ENCODE measurements at regions not wholly inside any gene's neighbourhood (a gene's known extent, or its start where the extent isn't known, plus 50 kb on each side); places are given as distances from the start of the nearest gene placed in this dataset.

DNA sequence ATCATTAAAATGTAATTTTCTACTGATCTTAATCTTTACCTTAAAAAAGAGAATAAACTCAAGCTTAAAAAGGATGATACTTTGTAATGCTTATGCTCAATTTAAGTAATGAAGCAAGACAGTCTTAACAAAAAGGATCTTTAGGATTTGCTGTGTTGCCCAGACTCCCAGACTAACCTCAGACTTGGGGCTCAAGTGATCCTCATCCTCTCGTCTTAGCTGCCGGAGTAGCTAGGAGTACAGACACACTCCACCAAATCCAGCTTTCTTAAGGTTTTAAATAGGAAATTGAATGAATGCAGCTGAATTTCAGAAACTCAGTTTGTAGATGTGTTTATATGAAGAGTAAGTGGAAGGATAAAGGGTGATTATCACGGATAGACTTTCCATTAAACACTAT, 400.5 kb upstream of the DAB2 start:
- no peak overlapping the region for H3K4me3 Mint-ChIP-seq
- H3K9me3 Mint-ChIP-seq (ENCODE audit: low read depth) = no peaks in the 10 kb centered on the region
- CTCF ChIA-PET = interaction anchor here (1.6 kb wide), 1 partner anchor 10 kb away, joined by 3 read pairs; no protein-coding TSS in a partner anchor
- no peak overlapping the region for H3K27ac Mint-ChIP-seq
- no peaks in the 10 kb centered on the region for H3K36me3 Mint-ChIP-seq
- H3K27me3 Mint-ChIP-seq = peaks cover 3% of the 10 kb centered on the region
- ATAC-seq (no peak), DNase-seq (no peak)
- no peaks in the 10 kb centered on the region for H3K4me1 Mint-ChIP-seq

- Mint-ChIP-seq H3K36me3 (no peaks in the 10 kb centered on the region), H3K4me1 (no peaks in the 10 kb centered on the region), H3K27ac (no peak overlapping the region), H3K9me3 (ENCODE audit: low read depth) (no peaks in the 10 kb centered on the region), H3K4me3 (no peak overlapping the region), H3K27me3 (peaks cover 4% of the 10 kb centered on the region)
- DNase-seq (no peak), ATAC-seq (no peak)
- CTCF ChIA-PET = no interaction called here
These were observed 397.2 kb upstream of the DAB2 start for GRCh38 chr5:39822020-39822419.

- Mint-ChIP-seq H3K27ac (no peak overlapping the region), H3K4me3 (no peak overlapping the region), H3K27me3 (peaks cover 9% of the 10 kb centered on the region), H3K36me3 (no peaks in the 10 kb centered on the region), H3K9me3 (ENCODE audit: low read depth) (no peaks in the 10 kb centered on the region), H3K4me1 (no peaks in the 10 kb centered on the region)
- DNase-seq = no peak
- ATAC-seq = no peak
- CTCF ChIA-PET = no interaction called here
These were observed 392.1 kb upstream of the DAB2 start for GRCh38 chr5:39816866-39817265.

DNA sequence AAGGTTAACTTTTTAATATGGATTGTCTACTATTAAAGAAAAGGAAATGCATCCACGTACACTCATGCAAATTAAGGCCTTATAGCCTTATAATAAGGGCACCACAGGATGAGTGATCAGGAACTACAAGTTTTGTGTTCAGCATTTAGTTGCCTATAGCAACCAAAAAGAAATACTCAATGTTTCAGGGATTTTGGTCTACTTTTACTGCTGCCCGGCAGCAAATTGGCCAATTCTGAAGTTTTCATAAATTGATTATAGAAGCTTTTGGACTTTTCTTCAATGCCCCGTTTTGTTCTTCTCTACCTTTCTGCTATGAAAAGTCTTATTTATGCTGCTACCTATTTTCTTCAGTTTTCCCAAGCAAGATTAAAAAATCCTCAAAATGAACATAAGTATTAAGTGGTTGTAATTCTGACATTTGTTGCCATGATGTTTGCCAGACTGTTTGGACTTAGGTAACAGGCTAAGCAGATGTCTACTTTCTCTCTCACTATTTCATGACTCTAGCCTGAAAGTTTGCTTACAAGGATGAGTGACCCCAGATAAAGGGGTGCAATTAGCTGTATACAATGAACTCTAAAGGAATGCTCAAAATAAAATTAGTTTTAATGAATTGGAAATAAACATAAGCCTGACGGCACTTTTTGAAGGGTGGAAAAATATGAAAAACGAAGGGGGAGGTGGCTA, 391.5 kb upstream of the DAB2 start:
- DNase-seq (no peak), ATAC-seq (no peak)
- Mint-ChIP-seq H3K4me3 (no peak overlapping the region), H3K9me3 (ENCODE audit: low read depth) (no peaks in the 10 kb centered on the region), H3K4me1 (no peaks in the 10 kb centered on the region), H3K27ac (no peak overlapping the region), H3K27me3 (peaks cover 8% of the 10 kb centered on the region), H3K36me3 (no peaks in the 10 kb centered on the region)
- CTCF ChIA-PET = no interaction called here

- H3K36me3 Mint-ChIP-seq = no peaks in the 10 kb centered on the region
- CTCF ChIA-PET = no interaction called here
- peaks cover 9% of the 10 kb centered on the region for H3K27me3 Mint-ChIP-seq
- no peak overlapping the region for H3K27ac Mint-ChIP-seq
- H3K4me3 Mint-ChIP-seq = no peak overlapping the region
- no peaks in the 10 kb centered on the region for H3K4me1 Mint-ChIP-seq
- ATAC-seq = no peak
- no peak for DNase-seq
- no peaks in the 10 kb centered on the region for H3K9me3 Mint-ChIP-seq (ENCODE audit: low read depth)
These were observed 390.9 kb upstream of the DAB2 start for GRCh38 chr5:39815711-39816110.

DNA sequence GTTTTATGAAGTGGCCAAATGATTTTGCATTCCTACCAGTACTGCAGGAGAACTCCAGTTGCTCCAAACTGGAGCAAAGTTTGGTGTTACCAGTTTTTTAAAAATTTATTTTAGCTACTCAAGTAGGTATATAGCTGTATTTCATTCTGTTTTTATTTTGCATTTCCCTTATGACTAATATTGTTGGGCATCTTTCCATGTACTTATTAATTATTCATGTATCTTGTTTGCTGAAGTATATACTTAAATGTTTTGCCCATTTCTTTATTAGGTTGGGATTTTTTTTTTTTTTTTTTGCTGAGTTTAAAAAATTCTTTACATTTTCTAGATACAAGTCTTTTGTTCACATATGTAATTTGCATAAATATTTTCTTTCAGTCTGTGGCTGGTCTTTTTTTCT, 386.6 kb upstream of the DAB2 start:
- no peak overlapping the region for H3K27ac Mint-ChIP-seq
- DNase-seq (no peak), ATAC-seq (no peak)
- no peak overlapping the region for H3K4me3 Mint-ChIP-seq
- H3K4me1 Mint-ChIP-seq = no peaks in the 10 kb centered on the region
- no peaks in the 10 kb centered on the region for H3K36me3 Mint-ChIP-seq
- H3K9me3 Mint-ChIP-seq (ENCODE audit: low read depth) = no peaks in the 10 kb centered on the region
- CTCF ChIA-PET = no interaction called here
- H3K27me3 Mint-ChIP-seq = peaks cover 5% of the 10 kb centered on the region

DNA sequence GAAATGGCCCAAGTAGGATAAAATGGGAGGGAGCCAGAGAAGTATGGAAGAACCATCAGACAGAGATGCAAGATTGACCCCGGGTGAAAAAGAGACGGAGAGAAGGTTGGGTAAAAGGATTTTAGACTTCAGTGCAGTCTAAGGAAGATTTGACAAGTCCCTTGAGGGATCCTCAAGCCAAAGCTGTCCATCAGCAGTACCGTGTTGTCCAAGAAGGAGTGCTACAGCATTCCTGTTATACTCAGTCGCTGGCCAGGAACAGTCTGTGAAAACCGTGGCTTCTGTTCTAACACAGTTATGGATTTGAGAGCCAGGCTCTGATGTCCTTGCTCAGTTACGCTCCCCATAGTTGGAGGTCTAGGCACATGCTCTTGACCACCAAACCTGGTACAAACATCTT, 383.9 kb upstream of the DAB2 start:
- DNase-seq (no peak), ATAC-seq (no peak)
- H3K27ac Mint-ChIP-seq = no peak overlapping the region
- H3K9me3 Mint-ChIP-seq (ENCODE audit: low read depth) = no peaks in the 10 kb centered on the region
- CTCF ChIA-PET = no interaction called here
- peaks cover 3% of the 10 kb centered on the region for H3K27me3 Mint-ChIP-seq
- H3K36me3 Mint-ChIP-seq = no peaks in the 10 kb centered on the region
- no peaks in the 10 kb centered on the region for H3K4me1 Mint-ChIP-seq
- H3K4me3 Mint-ChIP-seq = no peak overlapping the region

DNA sequence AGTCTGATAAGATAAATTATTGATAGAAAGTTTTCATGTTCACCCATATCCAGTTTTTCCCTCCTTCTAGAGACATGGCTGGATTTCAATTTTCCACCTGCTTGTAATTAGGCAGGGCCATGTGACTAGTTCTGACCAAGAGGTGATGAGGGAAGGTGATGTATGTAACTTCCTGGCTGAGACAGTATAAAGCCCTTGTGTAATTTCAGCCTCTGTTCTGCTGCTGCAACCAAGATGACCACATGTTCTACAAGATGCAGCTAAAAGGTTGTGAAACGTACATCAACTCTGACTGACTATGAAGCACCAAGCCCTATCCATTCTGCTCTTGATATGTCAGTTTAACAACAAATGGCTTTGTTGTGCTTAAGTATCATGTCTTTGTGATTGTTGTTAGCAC, 376.5 kb upstream of the DAB2 start:
- ATAC-seq (no peak), DNase-seq (no peak)
- Mint-ChIP-seq H3K27me3 (peaks cover 6% of the 10 kb centered on the region), H3K27ac (no peak overlapping the region), H3K4me3 (no peak overlapping the region), H3K36me3 (no peaks in the 10 kb centered on the region), H3K9me3 (ENCODE audit: low read depth) (no peaks in the 10 kb centered on the region), H3K4me1 (no peaks in the 10 kb centered on the region)
- CTCF ChIA-PET = no interaction called here

GRCh38 chr5:39800042-39800601, 375.3 kb upstream of the DAB2 start:
- CTCF ChIA-PET = no interaction called here
- H3K27ac Mint-ChIP-seq = no peak overlapping the region
- DNase-seq = no peak

GRCh38 chr5:39799242-39799641, 374.5 kb upstream of the DAB2 start:
- CTCF ChIA-PET = no interaction called here
- no peak for DNase-seq
- H3K4me3 Mint-ChIP-seq = no peak overlapping the region
- H3K9me3 Mint-ChIP-seq (ENCODE audit: low read depth) = no peaks in the 10 kb centered on the region
- no peak overlapping the region for H3K27ac Mint-ChIP-seq
- no peak for ATAC-seq
- H3K4me1 Mint-ChIP-seq = no peaks in the 10 kb centered on the region
- H3K27me3 Mint-ChIP-seq = peaks cover 6% of the 10 kb centered on the region
- H3K36me3 Mint-ChIP-seq = no peaks in the 10 kb centered on the region

More at GRCh38 chr5:39800042-39800601, 375.3 kb upstream of the DAB2 start:
- no peak overlapping the region for H3K4me3 Mint-ChIP-seq
- peaks cover 6% of the 10 kb centered on the region for H3K27me3 Mint-ChIP-seq
- no peaks in the 10 kb centered on the region for H3K36me3 Mint-ChIP-seq
- H3K4me1 Mint-ChIP-seq = no peaks in the 10 kb centered on the region
- H3K9me3 Mint-ChIP-seq (ENCODE audit: low read depth) = no peaks in the 10 kb centered on the region
- ATAC-seq = no peak

DNA sequence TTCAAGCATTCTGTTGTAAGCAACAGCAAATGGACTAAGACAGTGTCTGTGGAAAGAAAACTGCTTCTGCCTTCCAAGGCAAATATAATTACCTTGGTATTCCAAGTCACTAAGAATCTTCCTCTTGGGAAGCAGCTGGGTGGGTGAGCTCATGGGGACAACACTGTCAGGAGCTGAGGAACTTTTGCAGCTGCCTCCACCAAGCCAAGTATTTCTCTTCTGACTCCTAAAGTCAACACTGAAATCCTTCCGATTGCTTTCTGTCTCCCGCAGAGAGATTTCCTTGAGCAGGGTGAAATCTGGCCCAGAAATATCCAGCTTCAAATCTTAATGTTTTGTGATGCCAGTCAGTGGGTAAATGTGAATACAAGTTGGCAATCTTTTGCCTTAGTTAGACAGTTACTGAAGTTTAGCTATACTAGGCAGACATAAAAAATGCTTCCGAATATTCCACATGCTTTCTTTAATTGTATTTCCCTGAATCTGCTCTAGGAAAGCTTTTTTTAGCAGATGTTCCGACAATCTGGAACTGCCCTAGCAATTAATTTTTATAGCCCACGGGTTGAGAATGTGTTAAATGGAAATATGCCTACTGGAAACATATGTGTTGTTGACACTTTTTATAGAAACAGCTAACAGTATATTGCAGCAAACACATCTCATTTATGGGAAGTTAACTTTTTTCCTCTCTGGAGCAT, 369.9 kb upstream of the DAB2 start:
- no peak for DNase-seq
- no peak for ATAC-seq
- Mint-ChIP-seq H3K27ac (no peak overlapping the region), H3K9me3 (ENCODE audit: low read depth) (no peaks in the 10 kb centered on the region), H3K27me3 (peaks cover 6% of the 10 kb centered on the region), H3K4me3 (no peak overlapping the region), H3K36me3 (no peaks in the 10 kb centered on the region), H3K4me1 (no peaks in the 10 kb centered on the region)
- CTCF ChIA-PET = no interaction called here

DNA sequence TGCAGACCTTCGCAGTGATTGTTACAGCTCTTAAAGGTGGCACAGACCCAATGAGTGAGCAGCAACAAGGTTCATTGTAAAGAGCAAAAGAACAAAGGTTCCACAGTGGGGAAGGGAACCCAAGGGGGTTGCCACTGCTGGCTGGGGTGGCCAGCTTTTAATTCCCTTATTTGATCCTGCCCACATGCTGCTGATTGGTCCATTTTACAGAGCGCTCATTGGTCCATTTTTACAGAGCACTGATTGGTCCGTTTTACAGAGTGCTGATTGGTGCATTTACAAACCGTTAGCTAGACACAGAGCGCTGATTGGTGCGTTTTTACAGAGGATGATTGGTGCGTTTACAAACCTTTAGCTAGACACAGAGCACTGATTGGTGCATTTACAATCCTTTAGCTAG, 360.6 kb upstream of the DAB2 start:
- Mint-ChIP-seq H3K4me3 (no peak overlapping the region), H3K36me3 (no peaks in the 10 kb centered on the region), H3K9me3 (ENCODE audit: low read depth) (peaks cover 6% of the 10 kb centered on the region), H3K27ac (no peak overlapping the region), H3K27me3 (no peaks in the 10 kb centered on the region), H3K4me1 (no peaks in the 10 kb centered on the region)
- CTCF ChIA-PET = no interaction called here
- no peak for DNase-seq
- ATAC-seq = no peak

DNA sequence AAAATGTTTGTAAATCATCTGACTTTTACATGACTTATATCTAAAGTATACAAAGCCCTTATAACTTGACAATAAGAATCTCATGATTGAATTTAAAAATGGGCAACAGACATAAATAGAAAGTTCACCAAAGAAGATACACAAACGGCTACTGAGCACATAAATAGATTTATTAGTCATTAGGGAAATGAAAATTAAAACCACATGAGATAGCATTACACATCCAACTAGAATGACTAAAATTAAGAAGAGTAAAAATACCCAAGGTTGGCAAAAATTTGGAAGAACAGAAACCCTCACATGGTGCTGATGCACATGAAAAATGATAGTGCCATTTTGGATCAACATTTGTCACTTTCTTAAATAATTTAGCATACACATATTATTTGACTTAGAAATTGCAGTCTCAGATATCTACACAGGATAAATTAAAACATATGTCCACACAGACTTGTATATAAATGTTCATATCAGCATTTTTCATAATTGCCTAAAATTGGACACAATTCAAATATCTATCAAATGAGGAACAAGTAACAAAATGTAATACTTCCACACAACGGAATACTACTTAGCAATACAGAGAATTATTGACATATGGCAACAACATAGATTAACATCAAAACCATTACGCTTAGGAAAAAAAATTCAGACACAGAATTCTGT, 359.1 kb upstream of the DAB2 start:
- Mint-ChIP-seq H3K4me3 (no peak overlapping the region), H3K27ac (no peak overlapping the region), H3K27me3 (peaks cover 3% of the 10 kb centered on the region), H3K9me3 (ENCODE audit: low read depth) (peaks cover 6% of the 10 kb centered on the region), H3K36me3 (no peaks in the 10 kb centered on the region), H3K4me1 (no peaks in the 10 kb centered on the region)
- CTCF ChIA-PET = no interaction called here
- DNase-seq (no peak), ATAC-seq (no peak)

DNA sequence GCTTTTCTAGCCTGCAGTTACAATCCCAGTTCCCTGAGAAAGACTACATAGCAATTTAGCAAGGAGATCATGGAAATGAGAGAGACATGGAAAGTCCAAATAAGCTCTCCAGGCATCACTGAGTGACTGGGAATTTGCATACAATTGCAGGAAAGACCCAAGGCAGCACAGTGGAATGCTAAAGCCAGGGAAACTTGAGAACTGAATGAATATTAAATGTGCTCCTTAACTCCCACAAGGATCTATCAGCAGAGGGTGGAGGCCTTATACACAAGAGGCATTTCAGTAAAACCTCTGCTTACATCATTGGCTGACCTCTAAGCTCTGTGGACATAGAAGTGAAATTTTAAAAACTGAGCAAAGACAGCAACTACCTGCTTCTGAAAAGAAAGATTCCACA, 355.6 kb upstream of the DAB2 start:
- H3K36me3 Mint-ChIP-seq = no peaks in the 10 kb centered on the region
- H3K9me3 Mint-ChIP-seq (ENCODE audit: low read depth) = no peaks in the 10 kb centered on the region
- ATAC-seq = no peak
- no peak for DNase-seq
- H3K27me3 Mint-ChIP-seq = peaks cover 6% of the 10 kb centered on the region
- CTCF ChIA-PET = no interaction called here
- no peak overlapping the region for H3K27ac Mint-ChIP-seq
- no peak overlapping the region for H3K4me3 Mint-ChIP-seq
- no peaks in the 10 kb centered on the region for H3K4me1 Mint-ChIP-seq

Data from activated CD8-positive, alpha-beta memory T cell treated with anti-CD3 and anti-CD28 coated beads, Interleukin-2, amount 10 ng/mL, durations not matched to agents 7 days and 5 days (primary cell).